ENCODE measurements at regions not wholly inside any gene's neighbourhood (a gene's known extent, or its start where the extent isn't known, plus 50 kb on each side); places are given as distances from the start of the nearest gene placed in this dataset.
A peak's percentile ranks its signal among the peaks of the same experiment; 100 is the strongest.

GRCh38 chr11:45091563-45092403 lies 54.7 kb upstream of the PRDM11 start:
- Mint-ChIP-seq H3K9me3 (no peaks in the 10 kb centered on the region), H3K4me1 (peaks cover 18% of the 10 kb centered on the region), H3K4me3 (no peak overlapping the region), H3K36me3 (ENCODE audit: low read depth) (no peaks in the 10 kb centered on the region), H3K27ac (no peak overlapping the region), H3K27me3 (peaks cover 16% of the 10 kb centered on the region)
- no peak for DNase-seq
- ChIA-PET POLR2A (no interaction called here), CTCF (interaction anchor here (1.4 to 5.0 kb wide), 2 partner anchors 11 to 165 kb away, joined by 5 to 45 read pairs; no protein-coding TSS in a partner anchor)

DNA sequence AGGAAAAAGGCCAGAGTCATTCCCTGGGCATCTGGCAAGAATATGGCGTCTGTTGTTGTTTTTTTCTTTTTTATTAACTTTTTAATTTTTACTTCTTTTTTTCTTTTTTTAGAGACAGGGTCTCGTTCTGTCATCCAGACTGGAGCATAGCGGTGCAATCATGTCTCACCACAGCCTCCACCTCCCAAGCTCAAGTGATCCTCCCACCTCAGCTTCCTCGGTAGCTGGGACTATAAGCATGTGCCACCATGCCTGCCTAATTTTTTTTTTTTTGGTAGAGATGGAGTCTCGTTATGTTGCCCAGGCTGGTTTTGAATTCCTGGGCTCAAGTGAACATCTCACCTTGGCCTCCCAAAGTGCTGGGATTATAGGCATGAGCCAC lies 54.0 kb upstream of the PRDM11 start:
- POLR2A ChIA-PET = no interaction called here
- H3K36me3 Mint-ChIP-seq (ENCODE audit: low read depth) = no peaks in the 10 kb centered on the region

GRCh38 chr11:45092901-45093760 lies 53.3 kb upstream of the PRDM11 start:
- Mint-ChIP-seq H3K27ac (no peak overlapping the region), H3K36me3 (ENCODE audit: low read depth) (no peaks in the 10 kb centered on the region), H3K4me3 (no peak overlapping the region), H3K9me3 (no peaks in the 10 kb centered on the region), H3K27me3 (peaks cover 21% of the 10 kb centered on the region), H3K4me1 (peaks cover 18% of the 10 kb centered on the region)
- ChIA-PET POLR2A (interaction anchor here (0.9 to 1.3 kb wide), 2 partner anchors 10 to 13 kb away, joined by 3 to 6 read pairs; no protein-coding TSS in a partner anchor), CTCF (interaction anchor here (1.1 to 2.0 kb wide), 2 partner anchors 10 to 157 kb away, joined by 4 to 9 read pairs; no protein-coding TSS in a partner anchor)
- DNase-seq = no peak

More for the DNA sequence above, 54.0 kb upstream of the PRDM11 start:
- H3K9me3 Mint-ChIP-seq = no peaks in the 10 kb centered on the region
- peaks cover 18% of the 10 kb centered on the region for H3K4me1 Mint-ChIP-seq
- peaks cover 16% of the 10 kb centered on the region for H3K27me3 Mint-ChIP-seq
- H3K4me3 Mint-ChIP-seq = no peak overlapping the region
- DNase-seq = no peak
- CTCF ChIA-PET = interaction anchor here (5.0 kb wide), 1 partner anchor 10 kb away, joined by 45 read pairs; no protein-coding TSS in a partner anchor
- no peak overlapping the region for H3K27ac Mint-ChIP-seq

- Mint-ChIP-seq H3K27ac (no peak overlapping the region), H3K27me3 (peaks cover 29% of the 10 kb centered on the region), H3K4me1 (peaks cover 18% of the 10 kb centered on the region), H3K4me3 (no peak overlapping the region), H3K36me3 (ENCODE audit: low read depth) (no peaks in the 10 kb centered on the region), H3K9me3 (no peaks in the 10 kb centered on the region)
- DNase-seq = no peak
- CTCF ChIA-PET = interaction anchor here (1.1 to 2.0 kb wide), 2 partner anchors 9 to 158 kb away, joined by 4 to 9 read pairs; no protein-coding TSS in a partner anchor
- POLR2A ChIA-PET = interaction anchor here (0.9 to 1.3 kb wide), 2 partner anchors 9 to 14 kb away, joined by 3 to 6 read pairs; no protein-coding TSS in a partner anchor
Observed at GRCh38 chr11:45093761-45094455, 52.5 kb upstream of the PRDM11 start.

GRCh38 chr11:45094958-45095690 lies 51.3 kb upstream of the PRDM11 start:
- peaks cover 15% of the 10 kb centered on the region for H3K4me1 Mint-ChIP-seq
- no peaks in the 10 kb centered on the region for H3K36me3 Mint-ChIP-seq (ENCODE audit: low read depth)
- CTCF ChIA-PET = interaction anchor here (2.0 to 3.8 kb wide), 2 partner anchors 8 to 159 kb away, joined by 9 to 13 read pairs; no protein-coding TSS in a partner anchor
- no peaks in the 10 kb centered on the region for H3K9me3 Mint-ChIP-seq
- no peak overlapping the region for H3K27ac Mint-ChIP-seq
- DNase-seq = no peak
- POLR2A ChIA-PET = no interaction called here
- peaks cover 33% of the 10 kb centered on the region for H3K27me3 Mint-ChIP-seq
- no peak overlapping the region for H3K4me3 Mint-ChIP-seq

DNA sequence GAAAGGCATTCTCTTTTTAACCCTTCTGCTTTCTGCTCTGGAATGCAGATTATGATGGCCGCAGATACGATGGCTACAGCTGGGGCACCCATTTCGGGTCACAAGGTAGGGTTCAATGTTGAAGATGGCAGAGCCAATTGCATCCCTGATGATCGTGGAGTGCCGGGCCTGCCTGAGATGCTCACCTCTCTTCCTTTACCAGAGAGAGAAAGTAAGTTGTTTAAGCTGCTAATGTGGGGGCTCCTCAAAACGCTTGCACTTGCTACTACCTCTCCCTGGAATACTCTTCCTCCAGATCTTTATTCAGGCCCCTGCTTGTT lies 50.8 kb upstream of the PRDM11 start:
- no peak for DNase-seq
- CTCF ChIA-PET = interaction anchor here (3.8 kb wide), 1 partner anchor 159 kb away, joined by 13 read pairs; no protein-coding TSS in a partner anchor

GRCh38 chr11:45096636-45097035 lies 49.8 kb upstream of the PRDM11 start:
- Mint-ChIP-seq H3K27ac (no peak overlapping the region), H3K4me1 (peaks cover 14% of the 10 kb centered on the region), H3K9me3 (no peaks in the 10 kb centered on the region), H3K36me3 (ENCODE audit: low read depth) (no peaks in the 10 kb centered on the region), H3K27me3 (peaks cover 38% of the 10 kb centered on the region), H3K4me3 (no peak overlapping the region)
- POLR2A ChIA-PET = no interaction called here
- CTCF ChIA-PET = interaction anchor here (0.8 to 3.8 kb wide), 4 partner anchors 9 to 160 kb away, joined by 3 to 13 read pairs (median 4); no protein-coding TSS in a partner anchor
- peak; percentile 1 for DNase-seq

More for the DNA sequence above, 50.8 kb upstream of the PRDM11 start:
- Mint-ChIP-seq H3K36me3 (ENCODE audit: low read depth) (no peaks in the 10 kb centered on the region), H3K27me3 (peaks cover 34% of the 10 kb centered on the region), H3K4me1 (peaks cover 14% of the 10 kb centered on the region), H3K9me3 (no peaks in the 10 kb centered on the region), H3K4me3 (no peak overlapping the region), H3K27ac (no peak overlapping the region)
- POLR2A ChIA-PET = no interaction called here
